IPS-20b (cell line): ENCODE measurements at regions not wholly inside any gene's neighbourhood (a gene's known extent, or its start where the extent isn't known, plus 50 kb on each side); places are given as distances from the start of the nearest gene placed in this dataset.
"Not testable (repeated sequence)": the region's sequence is repeated elsewhere in the genome, so short reads cannot be mapped to it uniquely, and the experiment has no call there.

Experiments
- H3K27ac ChIP-seq: one replicate; pipeline ENCODE4 v1.5.1; 2013; ENCODE audit warnings: low read length
- H3K27me3 ChIP-seq: 2 replicates; pipeline ENCODE4 v1.6.1; 2013; ENCODE audit warnings: mild to moderate bottlenecking, low read length, inconsistent platforms; ENCODE audit not compliant: insufficient read depth
- H3K36me3 ChIP-seq: 2 replicates; pipeline ENCODE4 v1.6.1; 2013; ENCODE audit warnings: low read depth, mild to moderate bottlenecking, inconsistent platforms, low read length, moderate library complexity; ENCODE audit not compliant: insufficient read depth
- H3K4me1 ChIP-seq: 2 replicates; pipeline ENCODE4 v1.6.1; 2013; ENCODE audit warnings: mild to moderate bottlenecking, control low read depth, inconsistent platforms, low read length, moderate library complexity; ENCODE audit not compliant: insufficient read depth
- H3K4me3 ChIP-seq: 2 replicates; pipeline ENCODE4 v1.5.1; 2013; ENCODE audit warnings: mild to moderate bottlenecking, low read length, inconsistent platforms
- H3K9ac ChIP-seq: 2 replicates; pipeline ENCODE4 v1.6.1; 2013; ENCODE audit warnings: low read depth, mild to moderate bottlenecking, inconsistent platforms, low read length, moderate library complexity
- H3K9me3 ChIP-seq: 2 replicates; pipeline ENCODE4 v1.6.1; 2013; ENCODE audit warnings: mild to moderate bottlenecking, low read depth, low read length, inconsistent platforms; ENCODE audit not compliant: insufficient read depth

DNA sequence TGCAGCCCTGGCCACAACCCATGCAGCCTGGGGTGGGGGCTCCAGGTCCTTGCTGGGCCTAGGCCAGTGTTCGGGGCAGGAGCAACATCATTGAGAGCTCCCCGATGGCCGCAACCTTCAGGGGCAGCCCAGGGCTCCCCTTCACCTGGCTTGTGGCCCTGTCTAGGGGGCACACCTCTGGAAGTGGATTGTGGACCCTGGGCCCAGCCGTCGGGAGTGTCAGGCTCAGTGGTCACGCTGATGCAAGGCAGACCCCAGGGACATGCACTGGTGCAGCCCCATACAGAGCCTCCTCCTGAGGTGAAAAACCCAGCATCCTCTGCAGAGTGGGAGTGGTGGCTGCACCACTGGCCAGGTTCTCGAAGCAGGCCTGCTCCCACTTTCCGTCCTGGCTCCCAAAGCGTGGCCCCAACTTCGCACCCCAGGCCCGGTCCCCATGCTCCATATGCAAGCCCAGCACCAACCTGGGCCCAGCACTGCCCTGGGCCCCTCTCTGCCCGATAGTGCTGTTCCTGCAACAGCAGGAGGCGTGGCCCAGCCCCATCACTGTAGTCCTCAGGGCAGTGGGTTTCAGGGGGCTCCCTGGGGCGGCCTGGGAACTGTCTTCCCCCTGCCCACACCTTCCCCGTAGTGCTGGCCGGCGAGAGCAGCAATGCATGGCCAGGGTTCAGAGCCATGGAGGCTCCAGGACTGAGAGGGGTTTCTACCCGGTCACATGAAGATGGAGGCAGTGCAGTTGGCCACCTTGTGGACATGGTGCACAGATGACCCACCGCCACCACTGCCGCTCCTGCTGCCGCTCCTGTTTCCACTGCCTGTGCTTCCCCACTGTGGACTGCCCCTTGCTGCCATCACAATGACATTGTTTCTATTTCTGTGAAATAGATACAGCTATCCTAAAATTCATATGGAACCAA, 303.9 kb upstream of the NRG3 start:
- no peak overlapping the region for H3K4me3 ChIP-seq
- H3K36me3 ChIP-seq: no peaks in the 10 kb centered on the region
- H3K9ac ChIP-seq: no peak overlapping the region
- peaks cover 6% of the 10 kb centered on the region; the same call in 1 of the 2 replicates for H3K9me3 ChIP-seq
- no peaks in the 10 kb centered on the region for H3K4me1 ChIP-seq
- no peaks in the 10 kb centered on the region for H3K27me3 ChIP-seq
- H3K27ac ChIP-seq: no peak overlapping the region

DNA sequence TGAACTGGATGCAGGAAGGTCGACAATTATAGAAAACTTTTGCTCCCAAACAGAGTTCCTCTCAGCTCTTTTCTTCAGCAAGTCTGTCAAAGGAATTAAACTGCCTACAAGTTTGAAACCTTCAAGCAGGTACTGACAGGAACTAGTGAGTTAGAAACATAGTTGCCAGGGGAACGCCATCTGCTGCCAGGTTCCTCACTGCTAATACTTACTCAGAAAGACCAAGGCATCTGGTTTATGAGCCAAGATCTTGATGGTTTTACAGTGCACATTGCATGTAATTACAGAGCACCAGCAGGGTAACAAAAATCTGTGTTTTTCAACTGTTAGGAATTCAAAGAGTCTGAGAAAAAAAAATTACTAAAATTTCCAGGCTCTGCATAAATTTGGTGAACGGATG, 300.0 kb upstream of the NRG3 start:
- H3K9me3 ChIP-seq: peaks cover 6% of the 10 kb centered on the region; the same call in 1 of the 2 replicates
- H3K36me3 ChIP-seq: no peaks in the 10 kb centered on the region
- H3K4me3 ChIP-seq: no peak overlapping the region
- no peak overlapping the region for H3K9ac ChIP-seq
- H3K27ac ChIP-seq: no peak overlapping the region
- no peaks in the 10 kb centered on the region for H3K4me1 ChIP-seq
- H3K27me3 ChIP-seq: no peaks in the 10 kb centered on the region

DNA sequence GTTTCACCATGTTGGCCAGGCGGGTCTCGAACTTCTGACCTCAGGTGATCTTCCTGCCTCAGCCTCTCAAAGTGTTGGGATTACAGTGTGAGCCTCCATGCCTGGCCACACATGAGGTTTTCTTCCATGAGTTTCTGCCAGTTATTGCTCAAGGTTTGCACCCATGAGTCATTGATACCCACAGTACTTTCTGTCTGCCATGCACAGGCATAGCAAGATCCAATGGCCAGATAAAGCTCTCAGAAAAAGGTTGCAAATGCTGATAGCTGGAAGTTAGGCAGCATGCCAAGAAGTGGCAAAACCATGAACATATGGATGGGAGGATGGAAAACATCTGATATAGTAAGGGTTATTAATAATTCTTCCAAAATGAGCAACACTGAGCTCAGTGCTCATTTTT, 298.7 kb upstream of the NRG3 start:
- Histone ChIP-seq H3K4me1 (no peaks in the 10 kb centered on the region), H3K27me3 (no peaks in the 10 kb centered on the region), H3K9ac (no peak overlapping the region), H3K4me3 (no peak overlapping the region), H3K27ac (no peak overlapping the region), H3K36me3 (no peaks in the 10 kb centered on the region), H3K9me3 (peaks cover 6% of the 10 kb centered on the region; the same call in 1 of the 2 replicates)

DNA sequence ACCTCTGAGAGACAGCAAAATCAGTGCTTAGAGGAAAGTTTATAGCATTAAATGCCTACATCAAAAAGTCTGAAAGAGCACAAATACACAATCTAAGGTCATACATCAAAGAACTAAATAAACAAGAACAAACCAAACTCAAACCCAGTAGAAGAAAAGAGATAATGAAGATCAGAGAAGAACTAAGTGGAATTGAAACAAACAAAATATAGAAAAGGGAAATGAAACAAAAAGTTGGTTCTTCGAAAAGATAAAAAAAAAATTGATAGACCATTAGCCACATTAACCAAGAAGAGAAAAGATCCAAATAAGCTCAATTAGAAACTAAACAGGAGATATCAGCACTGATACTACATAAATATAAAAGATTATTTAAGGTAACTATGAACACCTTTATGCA, 280.0 kb upstream of the NRG3 start:
- Histone ChIP-seq H3K9me3 (peaks cover 3% of the 10 kb centered on the region; the same call in 1 of the 2 replicates), H3K27ac (no peak overlapping the region), H3K4me3 (no peak overlapping the region), H3K4me1 (no peaks in the 10 kb centered on the region), H3K9ac (no peak overlapping the region), H3K27me3 (no peaks in the 10 kb centered on the region), H3K36me3 (no peaks in the 10 kb centered on the region)

DNA sequence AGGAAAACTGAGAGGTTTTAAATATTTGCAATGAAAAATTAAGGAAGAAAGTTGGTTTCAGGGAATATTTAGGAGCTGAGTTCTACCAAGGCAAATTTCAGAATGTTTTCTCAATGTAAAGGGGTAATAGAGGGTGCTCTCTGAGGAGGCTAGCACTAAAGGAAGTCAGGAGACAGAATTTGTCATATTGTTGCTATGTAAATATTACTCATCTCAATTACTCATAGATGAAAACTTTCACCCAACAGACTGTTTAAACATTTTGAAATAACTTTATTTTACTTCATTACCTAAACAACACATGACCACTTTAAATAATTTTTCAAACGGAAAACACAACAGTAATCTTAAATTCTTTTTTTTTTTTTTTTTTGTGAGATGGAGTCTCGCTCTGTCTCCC, 274.8 kb upstream of the NRG3 start:
- H3K9ac ChIP-seq: no peak overlapping the region
- H3K4me3 ChIP-seq: no peak overlapping the region
- H3K4me1 ChIP-seq: no peaks in the 10 kb centered on the region
- H3K36me3 ChIP-seq: no peaks in the 10 kb centered on the region
- no peaks in the 10 kb centered on the region for H3K27me3 ChIP-seq
- no peaks in the 10 kb centered on the region for H3K9me3 ChIP-seq
- H3K27ac ChIP-seq: no peak overlapping the region

DNA sequence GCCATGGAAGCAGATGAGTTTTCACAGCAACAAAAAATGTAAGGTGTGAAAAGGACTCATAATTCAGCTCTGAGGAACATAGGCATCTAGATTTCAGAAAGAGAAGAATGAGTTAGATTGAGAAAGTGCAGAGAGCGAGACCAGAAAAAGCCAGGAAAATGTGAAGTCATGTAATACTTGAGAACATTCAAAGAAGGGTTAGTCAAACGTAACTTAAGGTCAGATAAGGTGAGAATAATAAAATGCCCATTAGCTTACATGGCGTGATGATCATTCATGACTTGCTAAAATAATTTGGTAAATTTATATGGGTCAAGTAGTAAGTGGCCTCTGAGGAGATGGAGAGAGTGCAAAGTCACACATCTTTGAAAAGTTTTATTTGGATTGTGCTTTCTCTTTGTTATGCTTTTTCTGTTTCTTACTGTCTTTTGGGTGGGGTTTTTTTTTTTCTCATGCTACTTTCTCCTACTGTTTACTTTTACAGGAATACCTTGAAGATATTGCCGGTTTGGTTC, 271.8 kb upstream of the NRG3 start:
- no peaks in the 10 kb centered on the region for H3K9me3 ChIP-seq
- no peaks in the 10 kb centered on the region for H3K4me1 ChIP-seq
- H3K27me3 ChIP-seq: no peaks in the 10 kb centered on the region
- H3K36me3 ChIP-seq: no peaks in the 10 kb centered on the region
- no peak overlapping the region for H3K27ac ChIP-seq
- H3K9ac ChIP-seq: no peak overlapping the region
- no peak overlapping the region for H3K4me3 ChIP-seq

DNA sequence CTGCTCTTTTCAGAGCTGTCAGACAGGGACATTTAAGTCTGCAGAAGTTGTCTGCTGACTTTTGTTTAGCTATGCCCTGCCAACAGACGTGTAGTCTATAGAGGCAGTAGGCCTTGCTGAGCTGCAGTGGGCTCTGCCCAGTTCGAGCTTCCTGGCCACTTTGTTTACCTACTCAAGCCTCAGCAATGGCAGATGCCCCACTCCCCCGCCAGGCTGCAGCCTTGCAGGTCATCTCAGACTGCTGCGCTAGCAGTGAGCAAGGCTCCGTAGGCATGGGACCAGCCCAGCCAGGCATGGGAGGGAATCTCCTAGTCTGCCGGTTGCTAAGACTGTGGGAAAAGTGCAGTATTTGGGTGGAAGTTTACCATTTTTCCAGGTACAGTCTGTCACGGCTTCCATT, 230.5 kb upstream of the NRG3 start:
- H3K9me3 ChIP-seq, H3K9ac ChIP-seq, H3K27ac ChIP-seq, H3K36me3 ChIP-seq, H3K27me3 ChIP-seq, H3K4me1 ChIP-seq, H3K4me3 ChIP-seq: not testable (repeated sequence)

DNA sequence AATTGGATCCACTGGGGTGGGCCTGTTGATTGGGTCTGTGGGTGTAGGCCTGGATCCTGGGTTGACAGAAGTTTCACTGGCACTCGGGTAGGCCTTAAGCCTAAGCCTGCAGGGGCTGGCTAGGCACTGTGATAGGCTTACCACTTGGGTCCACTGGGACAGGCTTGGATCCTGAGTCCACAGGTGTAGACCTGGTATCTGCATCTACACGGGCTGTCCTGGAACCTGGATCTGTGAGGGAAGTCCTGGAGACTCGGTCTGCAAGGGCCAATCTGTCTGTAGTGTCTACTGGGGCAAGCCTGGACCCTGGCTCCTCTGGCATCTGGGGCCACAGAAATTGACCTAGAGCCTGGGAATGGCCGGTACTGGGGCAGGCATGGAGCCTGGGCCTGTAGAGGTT, 219.0 kb upstream of the NRG3 start:
- no peak overlapping the region for H3K9ac ChIP-seq
- no peaks in the 10 kb centered on the region for H3K9me3 ChIP-seq
- H3K4me1 ChIP-seq: no peaks in the 10 kb centered on the region
- H3K4me3 ChIP-seq: no peak overlapping the region
- no peaks in the 10 kb centered on the region for H3K27me3 ChIP-seq
- no peaks in the 10 kb centered on the region for H3K36me3 ChIP-seq
- no peak overlapping the region for H3K27ac ChIP-seq

DNA sequence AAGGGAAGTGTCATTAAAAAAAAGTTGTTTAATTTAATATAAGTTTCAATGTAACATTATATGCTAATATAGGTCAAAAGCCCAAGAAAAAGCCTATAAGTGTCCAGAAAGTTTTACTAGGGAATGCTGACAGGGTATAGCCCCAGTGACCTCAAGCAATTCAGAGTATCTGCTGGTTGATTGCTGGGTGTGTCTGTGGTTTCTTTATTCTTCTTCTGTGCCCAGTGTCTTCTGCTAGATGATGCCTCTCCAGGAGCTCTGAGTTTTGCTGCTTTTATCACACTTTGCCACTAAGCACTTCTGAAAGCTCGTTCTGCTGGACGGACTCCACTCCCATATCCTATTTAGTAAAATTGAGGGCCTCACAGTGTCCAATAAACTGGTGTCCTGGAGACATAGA, 212.2 kb upstream of the NRG3 start:
- Histone ChIP-seq H3K4me1 (no peaks in the 10 kb centered on the region), H3K27me3 (no peaks in the 10 kb centered on the region), H3K9me3 (no peaks in the 10 kb centered on the region), H3K36me3 (no peaks in the 10 kb centered on the region), H3K9ac (no peak overlapping the region), H3K27ac (no peak overlapping the region), H3K4me3 (no peak overlapping the region)

DNA sequence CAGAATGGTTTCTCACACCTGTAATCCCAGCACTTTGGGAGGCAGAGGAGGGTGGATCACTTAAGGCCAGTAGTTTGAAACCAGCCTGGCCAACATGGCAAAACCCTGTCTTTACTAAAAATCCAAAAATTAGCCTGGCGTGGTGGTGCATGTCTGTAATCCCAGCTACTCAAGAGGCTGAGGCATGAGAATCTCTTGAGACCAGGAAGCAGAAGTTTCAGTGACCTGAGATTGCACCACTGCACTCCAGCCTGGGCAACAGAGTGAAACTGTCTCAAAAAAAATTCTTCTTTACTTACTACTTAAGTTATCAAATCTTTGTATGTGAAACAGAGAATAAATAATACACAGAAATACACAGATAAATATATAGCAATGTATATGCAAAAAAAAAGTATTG, 210.2 kb upstream of the NRG3 start:
- not testable (repeated sequence) for H3K9me3 ChIP-seq, H3K4me1 ChIP-seq, H3K27ac ChIP-seq, H3K9ac ChIP-seq, H3K36me3 ChIP-seq, H3K27me3 ChIP-seq, H3K4me3 ChIP-seq

DNA sequence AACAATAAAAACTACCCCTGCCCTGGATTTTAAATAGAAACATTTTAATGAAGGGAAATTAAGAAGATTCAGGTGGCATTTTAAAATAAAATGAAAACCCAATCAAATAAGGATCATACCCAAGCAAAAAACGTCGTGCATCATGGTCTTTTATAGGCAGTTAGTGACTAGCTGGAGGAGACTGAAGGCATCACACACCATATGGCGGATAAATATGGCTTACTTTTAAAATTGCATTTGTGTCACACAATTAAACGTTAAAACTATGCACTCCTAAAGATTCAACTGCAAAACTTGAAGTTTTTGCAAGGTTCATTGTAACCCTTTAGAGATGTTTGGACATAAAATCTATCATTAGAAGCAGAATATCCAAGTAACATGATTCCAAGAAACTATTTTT, 200.1 kb upstream of the NRG3 start:
- Histone ChIP-seq H3K36me3 (no peaks in the 10 kb centered on the region), H3K9ac (no peak overlapping the region), H3K4me1 (no peaks in the 10 kb centered on the region; the same call in 1 of the 2 replicates), H3K4me3 (no peak overlapping the region), H3K27ac (no peak overlapping the region), H3K9me3 (peaks cover 2% of the 10 kb centered on the region), H3K27me3 (no peaks in the 10 kb centered on the region)

DNA sequence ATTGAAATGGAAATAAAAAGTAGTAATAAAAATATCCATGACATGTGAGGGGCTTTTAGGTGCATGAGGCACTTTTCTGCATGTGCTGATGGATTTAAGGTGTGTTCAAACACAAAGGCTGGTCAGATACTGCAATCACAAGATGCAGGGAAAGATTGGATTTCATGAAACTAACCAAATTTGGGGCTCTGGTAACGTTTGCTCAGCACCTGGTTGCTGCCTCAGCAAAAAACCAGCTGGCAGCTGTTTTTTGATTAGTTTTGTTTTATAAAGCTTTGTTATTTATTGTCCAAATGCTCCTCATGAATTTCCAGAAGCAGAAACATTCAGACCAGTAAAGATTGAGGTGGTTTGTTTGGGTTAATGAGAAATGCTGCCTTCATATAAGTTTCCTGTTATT, 195.7 kb upstream of the NRG3 start:
- Histone ChIP-seq H3K4me1 (no peaks in the 10 kb centered on the region; the same call in 1 of the 2 replicates), H3K27me3 (no peaks in the 10 kb centered on the region), H3K36me3 (no peaks in the 10 kb centered on the region), H3K27ac (no peak overlapping the region), H3K9ac (no peak overlapping the region), H3K9me3 (no peaks in the 10 kb centered on the region), H3K4me3 (no peak overlapping the region)
